SK-N-SH treated with all-trans-retinoic acid at 6 μM for 48 hours (cell line): ENCODE measurements at regions not wholly inside any gene's neighbourhood (a gene's known extent, or its start where the extent isn't known, plus 50 kb on each side); places are given as distances from the start of the nearest gene placed in this dataset.
"Not testable (repeated sequence)": the region's sequence is repeated elsewhere in the genome, so short reads cannot be mapped to it uniquely, and the experiment has no call there.

Experiments used
- ATAC-seq: fragments of 200-7000 bp; cut with Tn5 transposase; 3 replicates; pipeline ENCODE4 v1.9.1; 2020; ENCODE audit warnings: mild to moderate bottlenecking, moderate library complexity
- ARNTL ChIP-seq: fragments of 450-650 bp; formaldehyde crosslinking; IDR thresholded peaks from 2 replicates; pipeline ENCODE4 v1.5.0; 2020; ENCODE audit warnings: low read depth, mild to moderate bottlenecking, moderate library complexity, borderline replicate concordance
- BACH2 ChIP-seq: fragments of 250-450 bp; sonication (Bioruptor Pico); IDR thresholded peaks from 2 replicates; pipeline ENCODE4 v1.9.0; 2021; ENCODE audit warnings: mild to moderate bottlenecking, borderline replicate concordance
- CREB5 ChIP-seq: fragments of 250-450 bp; sonication (Bioruptor Pico); IDR thresholded peaks from 2 replicates; pipeline ENCODE4 v1.5.1; 2020; ENCODE audit warnings: low read depth, mild to moderate bottlenecking, moderate library complexity
- CSDC2 ChIP-seq: fragments of 250-450 bp; sonication (Bioruptor Pico); IDR thresholded peaks from 2 replicates; pipeline ENCODE4 v1.5.0; 2020; ENCODE audit warnings: mild to moderate bottlenecking, moderate library complexity
- CSRNP3 ChIP-seq: fragments of 250-450 bp; sonication (Bioruptor Pico); IDR thresholded peaks from 2 replicates; pipeline ENCODE4 v1.5.1; 2021; ENCODE audit warnings: mild to moderate bottlenecking, moderate library complexity
- ESRRG ChIP-seq: fragments of 250-450 bp; sonication (Bioruptor Pico); IDR thresholded peaks from 2 replicates; pipeline ENCODE4 v1.6.1; 2021; ENCODE audit warnings: mild to moderate bottlenecking
- GLIS3 ChIP-seq: fragments of 250-450 bp; sonication (Bioruptor Pico); IDR thresholded peaks from 2 replicates; pipeline ENCODE4 v1.5.0; 2020; ENCODE audit warnings: mild to moderate bottlenecking, moderate library complexity
- ISL1 ChIP-seq: fragments of 250-450 bp; sonication (Bioruptor Pico); IDR thresholded peaks from 2 replicates; pipeline ENCODE4 v2.1.2; 2022; ENCODE audit warnings: mild to moderate bottlenecking, moderate library complexity
- OSR1 ChIP-seq: fragments of 250-450 bp; sonication (Bioruptor Pico); IDR thresholded peaks from 2 replicates; pipeline ENCODE4 v1.8.0; 2022; ENCODE audit warnings: moderate library complexity, mild to moderate bottlenecking, inconsistent platforms
- PATZ1 ChIP-seq: fragments of 250-450 bp; sonication (Bioruptor Pico); IDR thresholded peaks from 2 replicates; pipeline ENCODE4 v1.8.0; 2020; ENCODE audit warnings: mild to moderate bottlenecking, moderate library complexity, borderline replicate concordance
- PPARA ChIP-seq: fragments of 250-450 bp; sonication (Bioruptor Pico); IDR thresholded peaks from 2 replicates; pipeline ENCODE4 v1.5.0; 2020; ENCODE audit warnings: mild to moderate bottlenecking, borderline replicate concordance
- RARB ChIP-seq: fragments of 250-450 bp; sonication (Bioruptor Pico); IDR thresholded peaks from 2 replicates; pipeline ENCODE4 v1.8.0; 2021; ENCODE audit warnings: mild to moderate bottlenecking, moderate library complexity
- SNAI2 ChIP-seq: fragments of 250-450 bp; sonication (Bioruptor Pico); IDR thresholded peaks from 2 replicates; pipeline ENCODE4 v1.5.0; 2020; ENCODE audit warnings: mild to moderate bottlenecking, moderate library complexity
- TCF4 ChIP-seq: fragments of 250-450 bp; sonication (Bioruptor Pico); IDR thresholded peaks from 2 replicates; pipeline ENCODE4 v1.8.0; 2021; ENCODE audit warnings: mild to moderate bottlenecking, moderate library complexity, borderline replicate concordance
- TOX ChIP-seq: fragments of 250-450 bp; sonication (Bioruptor Pico); IDR thresholded peaks from 2 replicates; pipeline ENCODE4 v1.8.0; 2021; ENCODE audit warnings: mild to moderate bottlenecking, moderate library complexity, borderline replicate concordance
- ZC3H10 ChIP-seq: fragments of 250-450 bp; sonication (Bioruptor Pico); IDR thresholded peaks from 2 replicates; pipeline ENCODE4 v1.5.1; 2021; ENCODE audit warnings: mild to moderate bottlenecking, moderate library complexity
- ZFP3 ChIP-seq: fragments of 250-450 bp; sonication (Bioruptor Pico); IDR thresholded peaks from 2 replicates; pipeline ENCODE4 v1.5.0; 2020; ENCODE audit warnings: mild to moderate bottlenecking, moderate library complexity
- ZFP30 ChIP-seq: fragments of 450-650 bp; formaldehyde crosslinking; IDR thresholded peaks from 2 replicates; pipeline ENCODE4 v1.5.0; 2022; ENCODE audit warnings: mild to moderate bottlenecking, moderate library complexity
- ZNF565 ChIP-seq: fragments of 450-650 bp; formaldehyde crosslinking; conservative IDR thresholded peaks from 2 replicates; pipeline ENCODE4 v1.5.0; 2020; ENCODE audit warnings: low read depth, mild to moderate bottlenecking, moderate library complexity
- ZNF70 ChIP-seq: fragments of 450-650 bp; formaldehyde crosslinking; IDR thresholded peaks from 2 replicates; pipeline ENCODE4 v1.5.0; 2020; ENCODE audit warnings: mild to moderate bottlenecking, moderate library complexity
- ZNF8 ChIP-seq: fragments of 450-650 bp; formaldehyde crosslinking; IDR thresholded peaks from 2 replicates; pipeline ENCODE4 v1.5.0; 2020; ENCODE audit warnings: mild to moderate bottlenecking, moderate library complexity

- no peak for TF ChIP-seq ZNF8 (CRISPR knock-in tag)
Measured at GRCh38 chr14:52150162-52150561, 81.3 kb upstream of the NID2 start (continued).

- no peak for ATAC-seq
- TF ChIP-seq BACH2: no peak
- no peak for TF ChIP-seq ISL1 (CRISPR knock-in tag)
- no peak for TF ChIP-seq ARNTL (CRISPR knock-in tag)
- TF ChIP-seq ESRRG (CRISPR knock-in tag): no peak
- no peak for TF ChIP-seq ZNF8 (CRISPR knock-in tag)
- TF ChIP-seq ZFP30 (CRISPR knock-in tag): no peak
Measured at GRCh38 chr14:52148371-52148770, 79.5 kb upstream of the NID2 start.

- no peak for ATAC-seq
- TF ChIP-seq ESRRG (CRISPR knock-in tag) (no peak), ZNF8 (CRISPR knock-in tag) (no peak), ARNTL (CRISPR knock-in tag) (no peak), CREB5 (no peak), TCF4 (CRISPR knock-in tag) (no peak), ZFP30 (CRISPR knock-in tag) (no peak), RARB (CRISPR knock-in tag) (no peak), OSR1 (no peak), PATZ1 (CRISPR knock-in tag) (no peak), ZNF565 (CRISPR knock-in tag) (no peak), PPARA (CRISPR knock-in tag) (no peak), CSRNP3 (CRISPR knock-in tag) (no peak), SNAI2 (CRISPR knock-in tag) (no peak), GLIS3 (no peak), CSDC2 (CRISPR knock-in tag) (no peak), ZNF70 (CRISPR knock-in tag) (no peak)
Measured at GRCh38 chr14:52146504-52146903, 77.6 kb upstream of the NID2 start.

GRCh38 chr14:52144099-52144498 lies 75.2 kb upstream of the NID2 start:
- not testable (repeated sequence) for ATAC-seq
- TF ChIP-seq ZNF8 (CRISPR knock-in tag): peak; percentile 74
- TF ChIP-seq, all 23 proteins: peak for 1; not testable (repeated sequence) for 22

GRCh38 chr14:52142504-52142903 lies 73.6 kb upstream of the NID2 start:
- ATAC-seq: no peak
- TF ChIP-seq CSRNP3 (CRISPR knock-in tag) (no peak), PATZ1 (CRISPR knock-in tag) (no peak), RARB (CRISPR knock-in tag) (no peak), TOX (no peak), ZFP30 (CRISPR knock-in tag) (no peak), GLIS3 (no peak), ARNTL (CRISPR knock-in tag) (no peak), CREB5 (no peak), ZNF8 (CRISPR knock-in tag) (no peak), ZC3H10 (CRISPR knock-in tag) (no peak), CSDC2 (CRISPR knock-in tag) (no peak), PPARA (CRISPR knock-in tag) (no peak), ZNF565 (CRISPR knock-in tag) (no peak), ZFP3 (CRISPR knock-in tag) (no peak), ESRRG (CRISPR knock-in tag) (no peak), ZNF70 (CRISPR knock-in tag) (no peak)
